Right lobe of liver (tissue), 4 donors: ENCODE measurements at regions not wholly inside any gene's neighbourhood (a gene's known extent, or its start where the extent isn't known, plus 50 kb on each side); places are given as distances from the start of the nearest gene placed in this dataset.

Experiments used
- POLR2A ChIP-seq: fragments of 450-650 bp; IDR thresholded peaks from one replicate; pipeline ENCODE4 v1.6.1; 2017; ENCODE audit warnings: antibody characterized with exemption, mild to moderate bottlenecking
- TF ChIP-seq, protein P1 (sequence below), 4 donors: fragments of 200-600 bp in 3 of 4; fragments of 450-650 bp in 1 of 4; IDR thresholded peaks; one replicate each; pipeline versions ENCODE4 v1.5.1 to v1.8.0; 2016 to 2022; ENCODE audit warnings: antibody characterized with exemption in 4 of 4, mild to moderate bottlenecking in 2 of 4
- donor health status: DM: no; HTN: no; CAD: no.
- donor health status: DM: no; HTN: no; CAD: no.
- donor health status: DM: no; HTN: yes; CAD: no.

- TF ChIP-seq, protein P1, sequence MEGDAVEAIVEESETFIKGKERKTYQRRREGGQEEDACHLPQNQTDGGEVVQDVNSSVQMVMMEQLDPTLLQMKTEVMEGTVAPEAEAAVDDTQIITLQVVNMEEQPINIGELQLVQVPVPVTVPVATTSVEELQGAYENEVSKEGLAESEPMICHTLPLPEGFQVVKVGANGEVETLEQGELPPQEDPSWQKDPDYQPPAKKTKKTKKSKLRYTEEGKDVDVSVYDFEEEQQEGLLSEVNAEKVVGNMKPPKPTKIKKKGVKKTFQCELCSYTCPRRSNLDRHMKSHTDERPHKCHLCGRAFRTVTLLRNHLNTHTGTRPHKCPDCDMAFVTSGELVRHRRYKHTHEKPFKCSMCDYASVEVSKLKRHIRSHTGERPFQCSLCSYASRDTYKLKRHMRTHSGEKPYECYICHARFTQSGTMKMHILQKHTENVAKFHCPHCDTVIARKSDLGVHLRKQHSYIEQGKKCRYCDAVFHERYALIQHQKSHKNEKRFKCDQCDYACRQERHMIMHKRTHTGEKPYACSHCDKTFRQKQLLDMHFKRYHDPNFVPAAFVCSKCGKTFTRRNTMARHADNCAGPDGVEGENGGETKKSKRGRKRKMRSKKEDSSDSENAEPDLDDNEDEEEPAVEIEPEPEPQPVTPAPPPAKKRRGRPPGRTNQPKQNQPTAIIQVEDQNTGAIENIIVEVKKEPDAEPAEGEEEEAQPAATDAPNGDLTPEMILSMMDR (IDR thresholded peaks at IDR 0.05) = no peak
- no peak for TF ChIP-seq POLR2A
These were observed 135.0 kb downstream of the CSNK2A3 start for GRCh38 chr11:11217929-11218628.
